Lung (tissue), 11 donors: ENCODE measurements at regions not wholly inside any gene's neighbourhood (a gene's known extent, or its start where the extent isn't known, plus 50 kb on each side); places are given as distances from the start of the nearest gene placed in this dataset.

Experiments used
- ATAC-seq: fragments of 200-7000 bp; cut with Tn5 transposase; one replicate; pipeline ENCODE4 v1.9.1; 2020; ENCODE audit warnings: moderate number of reproducible peaks; ENCODE audit not compliant: insufficient read depth, low FRiP score
- DNase-seq, 3 donors: peaks; one replicate each; pipeline ENCODE4 v3.0.0-alpha.2; 2013 to 2017
- H3K27ac ChIP-seq, 2 donors: one replicate each; pipeline ENCODE4 v1.5.1; 2013; ENCODE audit warnings: mild to moderate bottlenecking in 2 of 2, moderate library complexity in 2 of 2, control low read depth in 1 of 2, inconsistent platforms in 1 of 2, low read depth in 1 of 2, low read length in 1 of 2
- H3K27me3 ChIP-seq, 3 donors: one replicate each; pipeline ENCODE4 v1.5.1; 2013; ENCODE audit warnings: low read length in 2 of 3; ENCODE audit not compliant: control insufficient read depth in 3 of 3, insufficient read depth in 3 of 3
- H3K36me3 ChIP-seq, 4 donors: one replicate each; pipeline ENCODE4 v1.5.1; 2013; ENCODE audit warnings: low read length in 4 of 4, mild to moderate bottlenecking in 1 of 4, moderate library complexity in 1 of 4; ENCODE audit not compliant: control insufficient read depth in 4 of 4, insufficient read depth in 4 of 4
- H3K4me1 ChIP-seq, 5 donors: one replicate each; pipeline ENCODE4 v1.5.1; 2013; ENCODE audit warnings: low read length in 5 of 5, mild to moderate bottlenecking in 2 of 5, moderate library complexity in 1 of 5; ENCODE audit not compliant: control insufficient read depth in 5 of 5, insufficient read depth in 5 of 5
- H3K4me3 ChIP-seq: one replicate; pipeline ENCODE4 v1.5.1; 2013; ENCODE audit warnings: mild to moderate bottlenecking, control low read depth, moderate library complexity
- H3K9ac ChIP-seq, 2 donors: one replicate each; pipeline ENCODE4 v1.5.1; 2013; ENCODE audit warnings: low read length in 2 of 2, control low read depth in 1 of 2; ENCODE audit not compliant: insufficient read depth in 1 of 2
- H3K9me3 ChIP-seq, 4 donors: one replicate each; pipeline ENCODE4 v1.5.1; 2013; ENCODE audit warnings: low read length in 3 of 4, mild to moderate bottlenecking in 1 of 4, moderate library complexity in 1 of 4; ENCODE audit not compliant: control insufficient read depth in 4 of 4, insufficient read depth in 3 of 4
- WGBS, 2 donors: extraction: QIAGEN DNeasy Blood & Tissue Kit; methylation state at CpG; one replicate each; pipeline ENCODE4 v1.1.7; 2013; 5-methylcytosine and 5-hydroxymethylcytosine counted together
- TF ChIP-seq, protein P1 (sequence below): IDR thresholded peaks from 2 replicates; pipeline ENCODE4 v1.5.1; 2012; ENCODE audit warnings: mild to moderate bottlenecking; ENCODE audit errors: control extremely low read depth, extremely low read depth
- donor health status: control.
- donor health status: control.
- donor health status: Bipolar disorder and iron deficiency.
- donor health status: healthy.
- donor health status: DM: yes; HTN: yes; CAD: no.

GRCh38 chr10:65312876-65313275 lies 1613.0 kb upstream of the LRRTM3 start:
- TF ChIP-seq, protein P1, sequence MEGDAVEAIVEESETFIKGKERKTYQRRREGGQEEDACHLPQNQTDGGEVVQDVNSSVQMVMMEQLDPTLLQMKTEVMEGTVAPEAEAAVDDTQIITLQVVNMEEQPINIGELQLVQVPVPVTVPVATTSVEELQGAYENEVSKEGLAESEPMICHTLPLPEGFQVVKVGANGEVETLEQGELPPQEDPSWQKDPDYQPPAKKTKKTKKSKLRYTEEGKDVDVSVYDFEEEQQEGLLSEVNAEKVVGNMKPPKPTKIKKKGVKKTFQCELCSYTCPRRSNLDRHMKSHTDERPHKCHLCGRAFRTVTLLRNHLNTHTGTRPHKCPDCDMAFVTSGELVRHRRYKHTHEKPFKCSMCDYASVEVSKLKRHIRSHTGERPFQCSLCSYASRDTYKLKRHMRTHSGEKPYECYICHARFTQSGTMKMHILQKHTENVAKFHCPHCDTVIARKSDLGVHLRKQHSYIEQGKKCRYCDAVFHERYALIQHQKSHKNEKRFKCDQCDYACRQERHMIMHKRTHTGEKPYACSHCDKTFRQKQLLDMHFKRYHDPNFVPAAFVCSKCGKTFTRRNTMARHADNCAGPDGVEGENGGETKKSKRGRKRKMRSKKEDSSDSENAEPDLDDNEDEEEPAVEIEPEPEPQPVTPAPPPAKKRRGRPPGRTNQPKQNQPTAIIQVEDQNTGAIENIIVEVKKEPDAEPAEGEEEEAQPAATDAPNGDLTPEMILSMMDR: no peak
- no peak for ATAC-seq
- Histone ChIP-seq H3K4me1 (no peaks in the 10 kb centered on the region), H3K9ac (no peak overlapping the region), H3K4me3 (no peak overlapping the region), H3K9me3 (no peaks in the 10 kb centered on the region), H3K27ac (no peak overlapping the region), H3K27me3 (no peaks in the 10 kb centered on the region), H3K36me3 (no peaks in the 10 kb centered on the region)
- no peak for DNase-seq

- H3K36me3 ChIP-seq: no peaks in the 10 kb centered on the region
- WGBS, 2 donors: 91 to 92% methylated on average over 2 of the region's 2 CpGs
- no peak overlapping the region for H3K27ac ChIP-seq
- no peak overlapping the region for H3K9ac ChIP-seq
- H3K27me3 ChIP-seq: no peaks in the 10 kb centered on the region
- no peaks in the 10 kb centered on the region for H3K4me1 ChIP-seq
- H3K9me3 ChIP-seq: no peaks in the 10 kb centered on the region
- TF ChIP-seq, protein P1: no peak
- ATAC-seq (no peak), DNase-seq (no peak)
- H3K4me3 ChIP-seq: no peak overlapping the region
These were observed 1612.4 kb upstream of the LRRTM3 start for GRCh38 chr10:65313406-65313805.

- TF ChIP-seq, protein P1: no peak
- Histone ChIP-seq H3K9ac (no peak overlapping the region), H3K36me3 (no peaks in the 10 kb centered on the region), H3K9me3 (no peaks in the 10 kb centered on the region), H3K27ac (no peak overlapping the region), H3K4me1 (peaks cover 0 to 2% (median 0%) of the 10 kb centered on the region in 5 donors), H3K27me3 (no peaks in the 10 kb centered on the region), H3K4me3 (no peak overlapping the region)
- no peak for DNase-seq
- 94 to 95% methylated on average over 3 of the region's 3 CpGs for WGBS, 2 donors
- no peak for ATAC-seq
These were observed 1611.6 kb upstream of the LRRTM3 start for GRCh38 chr10:65314253-65314652.

GRCh38 chr10:65319493-65319892 lies 1606.3 kb upstream of the LRRTM3 start:
- 69 to 79% methylated on average over 5 of the region's 5 CpGs for WGBS, 2 donors
- Histone ChIP-seq H3K9me3 (peaks cover 0 to 3% (median 0%) of the 10 kb centered on the region in 4 donors), H3K27me3 (no peaks in the 10 kb centered on the region), H3K9ac (no peak overlapping the region), H3K4me1 (peaks cover 0 to 5% (median 0%) of the 10 kb centered on the region in 5 donors), H3K27ac (no peak overlapping the region), H3K4me3 (no peak overlapping the region), H3K36me3 (no peaks in the 10 kb centered on the region)
- DNase-seq: no peak
- TF ChIP-seq, protein P1: no peak
- ATAC-seq: no peak
